ENCODE measurements at regions not wholly inside any gene's neighbourhood (a gene's known extent, or its start where the extent isn't known, plus 50 kb on each side); places are given as distances from the start of the nearest gene placed in this dataset.

DNA sequence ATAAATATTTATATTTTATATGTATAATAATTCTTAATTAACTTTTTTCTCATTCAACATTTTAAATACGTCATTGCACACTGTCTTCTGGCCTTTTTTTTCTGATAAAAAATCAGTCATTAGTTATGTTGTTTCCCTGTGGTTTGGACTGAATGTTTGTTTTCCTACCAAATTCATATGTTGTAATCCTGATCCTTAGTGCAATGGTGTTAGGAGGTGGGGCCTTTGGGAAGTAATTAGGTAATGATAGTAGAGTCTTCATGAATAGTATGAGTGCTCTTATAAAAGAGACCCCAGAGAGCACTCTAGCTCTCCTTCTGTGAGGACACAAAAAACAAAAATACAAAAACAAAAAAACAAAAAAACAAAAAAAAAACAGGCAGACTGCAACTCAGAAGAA, 117.2 kb downstream of the GASK1B start:
- Histone ChIP-seq H3K36me3 (ENCODE audit: control insufficient read depth in 2 of 2, insufficient read depth in 2 of 2, low read length in 2 of 2) (no peaks in the 10 kb centered on the region), H3K9me3 (ENCODE audit: control insufficient read depth in 2 of 2, low read length in 2 of 2) (no peaks in the 10 kb centered on the region), H3K4me1 (ENCODE audit: control insufficient read depth in 2 of 2, insufficient read depth in 2 of 2, low read length in 2 of 2) (no peaks in the 10 kb centered on the region), H3K27ac (ENCODE audit: low read depth in 2 of 2, low read length in 2 of 2) (no peak overlapping the region), H3K27me3 (ENCODE audit: control insufficient read depth in 2 of 2, insufficient read depth in 2 of 2, low read length in 2 of 2) (no peaks in the 10 kb centered on the region), H3K9ac (ENCODE audit: low read depth in 1 of 2, low read length in 2 of 2) (no peak overlapping the region), H3K4me3 (ENCODE audit: low read length in 2 of 2) (no peak overlapping the region)

DNA sequence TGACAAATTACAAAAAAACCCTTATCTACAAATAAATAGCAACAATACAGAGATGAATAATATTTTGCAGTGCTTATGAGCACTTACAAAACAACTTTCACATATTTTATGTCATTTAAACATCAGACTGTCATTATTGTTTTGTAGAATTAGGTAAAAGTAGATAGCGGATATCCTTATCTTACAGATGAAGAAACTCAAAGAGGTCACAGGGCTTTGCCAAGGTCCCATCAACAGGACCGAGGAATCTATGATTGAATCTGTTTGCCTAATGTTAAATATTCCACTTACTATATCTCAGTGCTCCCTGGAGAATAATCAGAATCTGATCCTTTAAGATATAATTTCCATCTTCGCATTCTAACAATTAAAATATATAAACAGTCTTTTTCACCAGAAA, 119.0 kb downstream of the GASK1B start:
- Histone ChIP-seq H3K9me3 (ENCODE audit: control insufficient read depth in 2 of 2, low read length in 2 of 2) (no peaks in the 10 kb centered on the region), H3K9ac (ENCODE audit: low read depth in 1 of 2, low read length in 2 of 2) (no peak overlapping the region), H3K27me3 (ENCODE audit: control insufficient read depth in 2 of 2, insufficient read depth in 2 of 2, low read length in 2 of 2) (no peaks in the 10 kb centered on the region), H3K4me1 (ENCODE audit: control insufficient read depth in 2 of 2, insufficient read depth in 2 of 2, low read length in 2 of 2) (no peaks in the 10 kb centered on the region), H3K4me3 (ENCODE audit: low read length in 2 of 2) (no peak overlapping the region), H3K27ac (ENCODE audit: low read depth in 2 of 2, low read length in 2 of 2) (no peak overlapping the region), H3K36me3 (ENCODE audit: control insufficient read depth in 2 of 2, insufficient read depth in 2 of 2, low read length in 2 of 2) (no peaks in the 10 kb centered on the region)

DNA sequence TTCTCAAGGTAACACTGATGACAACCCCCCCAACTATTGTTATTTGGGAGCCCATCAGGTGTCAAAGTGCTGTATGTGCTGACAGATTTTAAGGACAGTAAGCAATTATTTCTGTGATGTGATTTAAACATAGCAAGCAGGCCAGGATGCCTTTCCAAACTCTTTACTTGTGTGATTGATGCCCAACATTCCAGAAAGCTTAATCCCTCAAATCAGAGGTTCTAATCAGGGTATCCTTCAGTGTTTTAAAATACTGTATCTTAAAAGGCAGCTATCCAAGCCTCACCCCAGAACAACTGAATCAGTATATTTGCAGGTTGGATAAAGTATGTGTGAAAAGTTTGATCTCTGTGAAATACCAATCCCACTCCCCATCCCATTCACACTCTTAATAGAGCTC, 119.7 kb downstream of the GASK1B start:
- H3K4me1 ChIP-seq (ENCODE audit: control insufficient read depth in 2 of 2, insufficient read depth in 2 of 2, low read length in 2 of 2), result no peaks in the 10 kb centered on the region
- no peak overlapping the region for H3K4me3 ChIP-seq (ENCODE audit: low read length in 2 of 2)
- no peaks in the 10 kb centered on the region for H3K9me3 ChIP-seq (ENCODE audit: control insufficient read depth in 2 of 2, low read length in 2 of 2)
- no peak overlapping the region for H3K9ac ChIP-seq (ENCODE audit: low read depth in 1 of 2, low read length in 2 of 2)
- H3K27ac ChIP-seq (ENCODE audit: low read depth in 2 of 2, low read length in 2 of 2), result no peak overlapping the region
- H3K36me3 ChIP-seq (ENCODE audit: control insufficient read depth in 2 of 2, insufficient read depth in 2 of 2, low read length in 2 of 2), result no peaks in the 10 kb centered on the region
- no peaks in the 10 kb centered on the region for H3K27me3 ChIP-seq (ENCODE audit: control insufficient read depth in 2 of 2, insufficient read depth in 2 of 2, low read length in 2 of 2)

DNA sequence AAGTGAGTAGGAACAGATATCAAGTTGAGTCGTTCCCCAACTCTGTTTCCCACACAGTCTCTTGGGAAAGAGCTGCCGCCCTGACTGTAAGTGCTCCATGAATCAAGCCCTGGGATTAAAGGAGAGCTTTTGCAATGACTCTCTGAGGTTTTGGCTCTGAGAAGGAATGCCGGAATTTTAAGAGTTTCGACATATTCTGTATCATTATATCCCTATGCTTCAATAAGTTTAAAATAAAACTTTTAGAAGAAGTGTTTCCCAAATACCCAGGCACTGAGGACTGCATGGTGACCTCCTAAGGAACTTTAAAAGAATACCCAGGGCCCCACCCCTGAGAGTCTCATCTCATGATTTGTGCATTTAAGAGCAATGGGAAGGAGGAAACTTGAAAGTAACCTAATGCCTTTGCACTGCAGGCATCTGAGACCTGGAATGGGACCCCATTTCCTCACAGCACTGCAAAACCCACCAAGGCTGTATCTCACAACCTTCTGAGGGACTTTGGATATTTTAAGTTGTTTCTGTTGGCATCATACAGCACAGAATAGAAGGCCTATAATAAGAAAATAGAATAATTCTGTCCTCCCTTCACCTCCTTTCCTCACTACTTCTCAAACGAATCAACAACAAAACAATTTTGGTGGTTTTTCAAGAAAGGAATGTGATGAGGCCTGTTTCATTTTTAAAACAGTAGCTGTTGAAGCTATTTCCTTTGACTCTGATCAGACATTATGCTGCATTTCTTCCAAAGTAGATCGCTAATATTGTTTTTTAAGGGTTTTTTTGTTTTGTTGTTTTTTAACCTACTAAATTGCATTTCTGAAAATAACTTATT, 121.2 kb downstream of the GASK1B start:
- no peak overlapping the region for H3K27ac ChIP-seq (ENCODE audit: low read depth in 2 of 2, low read length in 2 of 2)
- no peaks in the 10 kb centered on the region for H3K27me3 ChIP-seq (ENCODE audit: control insufficient read depth in 2 of 2, insufficient read depth in 2 of 2, low read length in 2 of 2)
- no peaks in the 10 kb centered on the region for H3K36me3 ChIP-seq (ENCODE audit: control insufficient read depth in 2 of 2, insufficient read depth in 2 of 2, low read length in 2 of 2)
- no peaks in the 10 kb centered on the region for H3K9me3 ChIP-seq (ENCODE audit: control insufficient read depth in 2 of 2, low read length in 2 of 2)
- no peaks in the 10 kb centered on the region for H3K4me1 ChIP-seq (ENCODE audit: control insufficient read depth in 2 of 2, insufficient read depth in 2 of 2, low read length in 2 of 2)
- no peak overlapping the region for H3K9ac ChIP-seq (ENCODE audit: low read depth in 1 of 2, low read length in 2 of 2)
- no peak overlapping the region for H3K4me3 ChIP-seq (ENCODE audit: low read length in 2 of 2)

DNA sequence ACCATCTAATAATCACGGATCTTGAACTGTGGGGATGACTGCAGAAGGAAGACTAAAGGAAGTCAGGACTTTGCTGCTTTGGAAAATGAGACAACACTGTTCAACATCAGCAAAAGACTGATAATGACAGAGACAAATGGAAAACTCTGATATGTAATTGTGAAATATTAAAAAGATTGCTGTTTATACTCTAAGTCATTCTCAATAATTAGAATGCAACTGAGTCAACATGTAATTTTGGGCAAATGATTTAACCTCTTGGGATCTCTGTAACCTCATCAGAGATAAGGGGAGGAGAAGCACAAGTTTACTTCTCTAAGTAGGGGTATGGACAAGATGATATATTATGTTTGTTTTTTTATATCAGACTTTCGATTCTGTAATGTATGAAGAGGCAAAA, 121.9 kb downstream of the GASK1B start:
- Histone ChIP-seq H3K27me3 (ENCODE audit: control insufficient read depth in 2 of 2, insufficient read depth in 2 of 2, low read length in 2 of 2) (no peaks in the 10 kb centered on the region), H3K9ac (ENCODE audit: low read depth in 1 of 2, low read length in 2 of 2) (no peak overlapping the region), H3K4me3 (ENCODE audit: low read length in 2 of 2) (no peak overlapping the region), H3K36me3 (ENCODE audit: control insufficient read depth in 2 of 2, insufficient read depth in 2 of 2, low read length in 2 of 2) (no peaks in the 10 kb centered on the region), H3K27ac (ENCODE audit: low read depth in 2 of 2, low read length in 2 of 2) (no peak overlapping the region), H3K9me3 (ENCODE audit: control insufficient read depth in 2 of 2, low read length in 2 of 2) (no peaks in the 10 kb centered on the region), H3K4me1 (ENCODE audit: control insufficient read depth in 2 of 2, insufficient read depth in 2 of 2, low read length in 2 of 2) (no peaks in the 10 kb centered on the region)

DNA sequence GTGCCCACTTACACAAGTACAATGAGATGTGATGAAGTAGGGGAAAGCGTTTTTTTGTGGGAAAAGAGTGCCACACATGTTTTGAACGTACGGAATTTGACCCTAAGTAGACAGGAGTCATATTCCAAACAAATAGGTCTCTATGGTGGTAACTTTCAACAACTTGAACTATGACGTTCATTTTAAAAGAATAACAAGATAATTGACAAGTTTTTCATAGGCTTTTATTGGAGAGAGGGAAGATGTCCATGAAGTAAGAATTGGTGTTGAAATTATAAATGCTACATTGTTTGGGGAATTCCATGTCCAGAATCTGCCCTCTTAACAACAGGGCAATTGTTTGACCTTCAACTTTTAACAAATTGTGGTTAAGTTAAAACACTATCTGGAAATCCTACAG, 126.5 kb downstream of the GASK1B start:
- H3K27me3 ChIP-seq (ENCODE audit: control insufficient read depth in 2 of 2, insufficient read depth in 2 of 2, low read length in 2 of 2), result no peaks in the 10 kb centered on the region
- H3K9ac ChIP-seq (ENCODE audit: low read depth in 1 of 2, low read length in 2 of 2), result no peak overlapping the region
- no peak overlapping the region for H3K27ac ChIP-seq (ENCODE audit: low read depth in 2 of 2, low read length in 2 of 2)
- no peak overlapping the region for H3K4me3 ChIP-seq (ENCODE audit: low read length in 2 of 2)
- H3K36me3 ChIP-seq (ENCODE audit: control insufficient read depth in 2 of 2, insufficient read depth in 2 of 2, low read length in 2 of 2), result no peaks in the 10 kb centered on the region
- no peaks in the 10 kb centered on the region for H3K4me1 ChIP-seq (ENCODE audit: control insufficient read depth in 2 of 2, insufficient read depth in 2 of 2, low read length in 2 of 2)
- H3K9me3 ChIP-seq (ENCODE audit: control insufficient read depth in 2 of 2, low read length in 2 of 2), result no peaks in the 10 kb centered on the region

DNA sequence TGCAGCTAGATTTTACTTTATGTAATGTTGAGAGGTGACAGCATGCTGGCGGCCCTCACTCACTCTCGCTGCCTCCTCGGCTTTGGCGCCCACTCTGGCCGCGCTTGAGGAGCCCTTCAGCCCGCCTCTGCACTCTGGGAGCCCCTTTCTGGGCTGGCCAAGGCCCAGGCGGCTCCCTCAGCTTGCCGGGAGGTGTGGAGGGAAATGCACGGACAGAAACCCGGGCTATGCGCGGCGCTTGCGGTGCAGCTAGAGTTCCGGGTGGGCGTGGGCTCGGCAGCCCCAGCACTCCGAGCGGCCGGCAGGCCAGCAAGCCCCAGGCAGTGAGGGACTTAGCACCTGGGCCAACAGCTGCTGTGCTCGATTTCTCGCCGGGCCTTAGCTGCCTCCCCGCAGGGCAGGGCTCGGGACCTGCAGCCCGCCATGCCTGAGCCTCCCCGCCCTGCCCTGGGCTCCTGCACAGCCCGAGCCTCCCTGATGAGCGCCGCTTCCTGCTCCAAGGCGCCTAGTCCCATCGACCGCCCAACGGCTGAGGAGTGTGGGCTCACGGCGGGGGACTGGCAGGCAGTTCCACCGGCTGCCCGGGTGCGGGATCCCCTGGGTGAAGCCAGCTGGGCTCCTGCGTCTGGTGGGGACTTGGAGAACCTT, 128.7 kb downstream of the GASK1B start:
- no peaks in the 10 kb centered on the region for H3K9me3 ChIP-seq (ENCODE audit: control insufficient read depth in 2 of 2, low read length in 2 of 2)
- no peaks in the 10 kb centered on the region for H3K27me3 ChIP-seq (ENCODE audit: control insufficient read depth in 2 of 2, insufficient read depth in 2 of 2, low read length in 2 of 2)
- no peaks in the 10 kb centered on the region for H3K4me1 ChIP-seq (ENCODE audit: control insufficient read depth in 2 of 2, insufficient read depth in 2 of 2, low read length in 2 of 2)
- H3K9ac ChIP-seq (ENCODE audit: low read depth in 1 of 2, low read length in 2 of 2), result no peak overlapping the region
- H3K27ac ChIP-seq (ENCODE audit: low read depth in 2 of 2, low read length in 2 of 2), result no peak overlapping the region
- H3K36me3 ChIP-seq (ENCODE audit: control insufficient read depth in 2 of 2, insufficient read depth in 2 of 2, low read length in 2 of 2), result no peaks in the 10 kb centered on the region
- no peak overlapping the region for H3K4me3 ChIP-seq (ENCODE audit: low read length in 2 of 2)

DNA sequence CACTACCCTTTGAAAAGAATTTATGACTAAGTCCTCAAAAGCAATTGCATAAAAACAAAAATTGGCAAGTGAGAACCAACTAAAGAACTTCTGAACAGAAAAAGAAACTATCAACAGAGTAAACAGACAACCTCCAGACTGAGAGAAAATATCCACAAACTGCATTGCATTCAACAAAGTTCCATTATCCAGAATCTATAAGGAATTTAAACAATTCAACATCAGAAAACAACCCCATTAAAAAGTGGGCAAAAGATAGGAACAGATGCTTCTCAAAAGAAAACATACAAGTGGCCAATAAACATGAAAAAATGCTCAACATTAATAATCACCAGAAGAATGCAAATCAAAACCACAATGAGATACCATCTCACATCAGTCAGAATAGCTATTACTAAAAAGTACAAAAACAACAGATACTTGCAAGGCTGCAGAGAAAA, 130.2 kb downstream of the GASK1B start:
- H3K9ac ChIP-seq (ENCODE audit: low read depth in 1 of 2, low read length in 2 of 2), result no peak overlapping the region

DNA sequence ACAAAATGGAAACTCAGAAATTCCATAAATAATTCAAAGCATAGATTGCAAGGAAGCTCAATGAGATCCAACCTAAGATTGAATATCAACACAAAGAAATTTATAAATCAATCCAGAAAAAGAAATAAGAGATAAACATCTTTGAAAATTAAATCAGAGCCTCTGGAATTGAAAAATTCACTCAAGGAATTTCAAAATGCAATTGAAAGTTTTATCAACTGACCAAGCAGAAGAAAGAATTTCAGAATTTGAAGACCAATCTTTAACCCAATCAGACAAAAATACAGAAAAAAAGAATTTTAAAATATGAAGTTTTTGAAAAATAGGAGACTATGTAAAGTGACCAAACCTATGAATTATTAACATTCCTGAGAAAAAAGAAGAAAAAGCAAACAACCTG, 134.1 kb downstream of the GASK1B start:
- Histone ChIP-seq H3K27ac (ENCODE audit: low read depth in 2 of 2, low read length in 2 of 2) (no peak overlapping the region), H3K9me3 (ENCODE audit: control insufficient read depth in 2 of 2, low read length in 2 of 2) (no peaks in the 10 kb centered on the region), H3K9ac (ENCODE audit: low read depth in 1 of 2, low read length in 2 of 2) (no peak overlapping the region), H3K4me3 (ENCODE audit: low read length in 2 of 2) (no peak overlapping the region), H3K4me1 (ENCODE audit: control insufficient read depth in 2 of 2, insufficient read depth in 2 of 2, low read length in 2 of 2) (no peaks in the 10 kb centered on the region), H3K36me3 (ENCODE audit: control insufficient read depth in 2 of 2, insufficient read depth in 2 of 2, low read length in 2 of 2) (no peaks in the 10 kb centered on the region), H3K27me3 (ENCODE audit: control insufficient read depth in 2 of 2, insufficient read depth in 2 of 2, low read length in 2 of 2) (no peaks in the 10 kb centered on the region)

More for the DNA sequence above, 130.2 kb downstream of the GASK1B start:
- Histone ChIP-seq H3K4me3 (ENCODE audit: low read length in 2 of 2) (no peak overlapping the region), H3K27ac (ENCODE audit: low read depth in 2 of 2, low read length in 2 of 2) (no peak overlapping the region), H3K36me3 (ENCODE audit: control insufficient read depth in 2 of 2, insufficient read depth in 2 of 2, low read length in 2 of 2) (no peaks in the 10 kb centered on the region), H3K27me3 (ENCODE audit: control insufficient read depth in 2 of 2, insufficient read depth in 2 of 2, low read length in 2 of 2) (no peaks in the 10 kb centered on the region), H3K4me1 (ENCODE audit: control insufficient read depth in 2 of 2, insufficient read depth in 2 of 2, low read length in 2 of 2) (no peaks in the 10 kb centered on the region), H3K9me3 (ENCODE audit: control insufficient read depth in 2 of 2, low read length in 2 of 2) (no peaks in the 10 kb centered on the region)

DNA sequence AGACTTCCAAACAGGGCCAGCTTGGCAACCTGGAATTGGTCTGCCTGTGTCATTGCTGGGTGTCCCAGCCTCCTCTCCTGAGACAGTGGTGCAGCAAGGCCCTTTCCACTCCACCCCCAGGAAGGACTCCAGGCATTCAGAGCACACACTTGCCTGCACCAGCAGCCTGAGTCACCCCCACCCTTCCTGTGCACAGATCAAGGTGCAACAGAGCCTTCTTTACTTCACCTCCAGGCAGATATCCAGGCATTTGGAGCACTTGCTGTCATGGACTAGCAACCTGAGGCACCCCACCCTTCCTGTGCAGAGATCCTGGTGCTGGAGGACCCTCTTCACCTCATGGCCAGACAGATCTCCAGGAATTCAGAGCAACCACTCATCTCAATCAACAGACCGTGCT, 135.8 kb downstream of the GASK1B start:
- H3K36me3 ChIP-seq (ENCODE audit: control insufficient read depth in 2 of 2, insufficient read depth in 2 of 2, low read length in 2 of 2), result no peaks in the 10 kb centered on the region
- no peaks in the 10 kb centered on the region for H3K4me1 ChIP-seq (ENCODE audit: control insufficient read depth in 2 of 2, insufficient read depth in 2 of 2, low read length in 2 of 2)
- no peaks in the 10 kb centered on the region for H3K27me3 ChIP-seq (ENCODE audit: control insufficient read depth in 2 of 2, insufficient read depth in 2 of 2, low read length in 2 of 2)
- H3K9ac ChIP-seq (ENCODE audit: low read depth in 1 of 2, low read length in 2 of 2), result no peak overlapping the region
- no peaks in the 10 kb centered on the region for H3K9me3 ChIP-seq (ENCODE audit: control insufficient read depth in 2 of 2, low read length in 2 of 2)
- no peak overlapping the region for H3K27ac ChIP-seq (ENCODE audit: low read depth in 2 of 2, low read length in 2 of 2)
- H3K4me3 ChIP-seq (ENCODE audit: low read length in 2 of 2), result no peak overlapping the region

Data from mucosa of rectum (tissue), 2 donors.